Right lobe of liver (tissue), 4 donors: ENCODE measurements at regions not wholly inside any gene's neighbourhood (a gene's known extent, or its start where the extent isn't known, plus 50 kb on each side); places are given as distances from the start of the nearest gene placed in this dataset.

Source experiments
- CTCF ChIP-seq, 4 donors: fragments of 200-600 bp in 3 of 4; fragments of 450-650 bp in 1 of 4; IDR thresholded peaks; one replicate each; pipeline versions ENCODE4 v1.5.1 to v1.8.0; 2016 to 2022; ENCODE audit warnings: antibody characterized with exemption in 4 of 4, mild to moderate bottlenecking in 2 of 4
- POLR2A ChIP-seq: fragments of 450-650 bp; IDR thresholded peaks from one replicate; pipeline ENCODE4 v1.6.1; 2017; ENCODE audit warnings: antibody characterized with exemption, mild to moderate bottlenecking
- donor health status: DM: no; HTN: no; CAD: no.
- donor health status: DM: no; HTN: no; CAD: no.
- donor health status: DM: no; HTN: yes; CAD: no.

GRCh38 chr9:23542927-23543326 lies 283.1 kb downstream of the ELAVL2 start:
- TF ChIP-seq CTCF (IDR thresholded peaks at IDR 0.05), result no peak
- no peak for TF ChIP-seq POLR2A
